Ovary (tissue), 3 donors: ENCODE measurements at regions not wholly inside any gene's neighbourhood (a gene's known extent, or its start where the extent isn't known, plus 50 kb on each side); places are given as distances from the start of the nearest gene placed in this dataset.

Experiments used
- CTCF ChIP-seq, 3 donors: fragments of 450-650 bp in 2 of 3; fragments of 200-600 bp in 1 of 3; IDR thresholded peaks; one replicate each; pipeline versions ENCODE4 v1.5.1 to v1.8.0; 2016 to 2022; ENCODE audit warnings: antibody characterized with exemption in 3 of 3, mild to moderate bottlenecking in 1 of 3
- EP300 ChIP-seq: sonication (generic); formaldehyde crosslinking; IDR thresholded peaks from one replicate; pipeline ENCODE4 v1.6.1; 2017; ENCODE audit warnings: antibody characterized with exemption
- POLR2A ChIP-seq: fragments of 450-650 bp; IDR thresholded peaks from one replicate; pipeline ENCODE4 v1.6.1; 2017; ENCODE audit warnings: antibody characterized with exemption, mild to moderate bottlenecking, moderate library complexity
- donor health status: DM: no; HTN: no; CAD: no.

- TF ChIP-seq CTCF (IDR thresholded peaks at IDR 0.05) (no peak), POLR2A (no peak), EP300 (no peak)
Measured at GRCh38 chr20:50249447-50250388, 59.1 kb downstream of the CEBPB start.
